ENCODE measurements at regions not wholly inside any gene's neighbourhood (a gene's known extent, or its start where the extent isn't known, plus 50 kb on each side); places are given as distances from the start of the nearest gene placed in this dataset.
"Not testable (repeated sequence)": the region's sequence is repeated elsewhere in the genome, so short reads cannot be mapped to it uniquely, and the experiment has no call there.

GRCh38 chr2:172315070-172315469 is 112.3 kb upstream of the ITGA6 start:
- not testable (repeated sequence) for TF ChIP-seq POLR2A (IDR thresholded peaks at IDR 0.05; ENCODE audit: low read length); GATA1 (IDR thresholded peaks at IDR 0.05; ENCODE audit: low read depth, low read length)
